ENCODE measurements at regions not wholly inside any gene's neighbourhood (a gene's known extent, or its start where the extent isn't known, plus 50 kb on each side); places are given as distances from the start of the nearest gene placed in this dataset. TPM values are rescaled to one million over a fixed set of nuclear protein-coding genes. Genes with fewer than 3 reads are reported as not detected.

DNA sequence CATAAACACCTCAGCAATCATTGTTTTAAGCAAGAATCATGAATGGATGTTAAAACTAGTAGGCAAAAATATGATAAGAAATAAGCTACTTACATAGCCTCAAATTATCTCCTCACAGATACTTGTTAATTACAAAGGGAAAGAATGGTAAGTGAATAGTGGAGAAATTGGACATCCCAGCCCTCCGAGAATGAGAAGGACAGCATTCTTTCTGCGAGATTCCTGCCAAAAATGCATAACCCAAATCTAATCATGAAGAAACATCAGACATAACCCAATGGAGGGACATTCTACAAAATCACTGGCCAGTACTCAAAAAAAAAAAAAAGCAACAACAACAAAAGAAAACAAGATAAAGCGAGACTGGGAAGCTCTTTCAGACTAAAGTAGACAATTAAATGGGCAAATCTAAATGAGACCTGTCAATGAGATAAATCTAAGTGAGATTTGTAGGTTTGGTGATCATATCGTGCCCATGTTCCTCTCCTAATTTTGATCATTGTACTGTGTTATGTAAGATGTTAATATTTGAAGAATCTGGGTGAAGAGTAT lies 57.9 kb upstream of the GLI2 start:
- no peak for DNase-seq (ENCODE audit: low spot score in 2 of 2)
- no peak for FAIRE-seq

DNA sequence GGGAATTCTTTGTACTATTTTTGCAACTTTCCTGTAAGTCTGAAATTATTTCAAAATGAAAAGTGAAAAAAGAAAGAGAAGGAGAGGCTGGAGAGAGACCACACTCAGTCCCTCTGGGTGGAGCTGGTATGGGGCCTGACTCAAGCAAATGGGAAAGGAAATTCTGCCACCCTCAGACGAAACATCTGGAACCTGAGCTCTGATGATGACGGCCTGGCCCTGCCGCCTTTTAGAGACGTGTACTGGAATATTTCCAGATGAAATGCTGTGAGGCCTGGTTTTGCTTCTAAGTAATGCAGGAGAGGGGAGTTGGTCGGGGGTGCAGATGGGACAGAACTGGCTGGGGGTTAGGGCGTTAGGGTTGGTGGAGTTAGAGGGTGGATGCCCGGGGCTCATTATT lies 57.4 kb upstream of the GLI2 start:
- FAIRE-seq = no peak
- no peak for DNase-seq (ENCODE audit: low spot score in 2 of 2)

DNA sequence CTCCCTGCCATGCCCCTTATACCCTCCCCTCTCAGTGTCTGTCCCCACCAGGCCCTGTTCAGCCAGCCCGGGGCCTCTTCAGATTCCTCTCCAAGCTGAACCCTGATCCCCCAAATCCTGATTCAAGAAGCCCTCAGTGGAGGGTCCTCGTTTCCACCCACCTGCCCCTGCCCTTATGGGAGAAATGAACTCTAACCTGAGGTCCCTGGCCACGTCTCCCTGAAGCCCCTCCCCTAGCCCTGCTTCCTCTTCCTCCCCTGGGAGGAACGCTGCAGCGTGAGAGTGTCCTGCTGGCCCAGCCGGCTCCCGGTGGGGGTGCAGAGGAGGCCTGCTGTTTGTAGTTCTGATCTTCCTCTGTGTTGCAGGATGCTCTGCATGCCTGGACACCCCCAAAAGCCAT lies 56.7 kb upstream of the GLI2 start:
- no peak for FAIRE-seq
- no peak for DNase-seq (ENCODE audit: low spot score in 2 of 2)

DNA sequence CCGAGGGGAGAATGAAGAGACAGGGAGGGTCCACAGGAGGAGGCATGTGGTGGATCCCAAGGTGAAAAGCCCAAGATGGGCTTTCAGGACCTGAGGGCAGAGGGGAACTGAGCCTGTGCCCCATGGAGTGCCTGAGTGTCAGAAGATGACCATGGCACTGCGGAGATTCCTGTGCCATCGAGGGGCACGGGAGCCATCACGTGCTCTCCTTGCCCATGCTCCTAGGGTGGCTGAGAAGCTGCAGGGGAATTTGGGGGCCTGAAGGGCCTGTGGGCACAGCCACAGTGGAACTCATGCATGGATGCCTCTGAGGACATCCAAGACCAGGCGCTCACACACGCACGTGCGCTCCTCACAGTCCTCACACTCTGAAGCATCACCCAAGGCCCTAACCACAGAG lies 56.1 kb upstream of the GLI2 start:
- FAIRE-seq (no peak), DNase-seq (ENCODE audit: low spot score in 2 of 2) (no peak)

DNA sequence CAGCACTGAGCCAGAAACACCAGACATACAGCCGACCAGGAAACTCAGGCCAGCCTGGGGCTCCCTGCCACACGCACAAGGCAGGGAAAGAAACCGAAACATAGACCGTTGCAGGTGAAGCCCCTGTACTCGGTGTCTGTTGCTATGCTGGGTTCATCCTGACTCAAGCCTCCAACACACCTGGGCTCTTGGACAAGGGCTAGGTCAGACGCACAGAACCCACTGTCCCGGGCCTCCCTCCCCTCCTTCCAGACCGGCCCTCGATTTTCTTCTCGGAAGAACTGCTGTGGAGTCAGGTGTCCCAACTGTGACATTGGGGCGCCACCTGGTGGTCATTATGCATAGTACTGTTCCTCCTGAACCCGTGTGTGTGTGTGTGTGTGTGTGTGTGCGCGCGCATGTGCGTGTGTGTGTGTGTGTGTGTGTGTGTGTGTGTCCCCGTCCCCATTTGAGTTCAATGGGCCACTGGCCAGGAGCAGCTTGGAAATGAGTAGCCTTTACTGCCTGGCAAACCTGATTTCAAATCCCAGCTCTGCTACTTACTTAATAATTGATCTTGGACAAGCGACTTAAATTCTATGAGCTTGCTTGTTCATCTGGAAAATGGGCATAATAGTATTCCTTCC lies 55.4 kb upstream of the GLI2 start:
- FAIRE-seq (no peak), DNase-seq (ENCODE audit: low spot score in 2 of 2) (peak; percentile 72 to 84)

DNA sequence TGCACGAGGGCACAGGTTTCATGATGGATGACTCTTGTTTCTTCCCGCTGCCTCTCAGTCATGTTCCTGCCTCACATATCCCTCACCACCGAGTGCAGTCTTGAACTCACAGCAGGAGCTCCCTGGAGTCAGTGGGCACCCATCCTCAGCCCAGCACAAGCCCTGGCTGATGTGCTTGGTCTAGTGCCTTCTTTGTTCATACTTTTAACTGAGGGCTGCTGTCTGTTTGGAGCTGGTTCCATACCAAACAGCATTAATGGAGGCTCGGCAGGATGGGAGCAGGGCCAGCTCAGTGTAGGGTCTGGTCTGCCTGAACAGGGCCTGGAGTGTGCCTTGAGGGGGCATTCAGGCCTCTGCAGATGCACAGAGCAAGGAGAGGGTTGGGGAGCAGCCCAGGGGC lies 54.5 kb upstream of the GLI2 start:
- DNase-seq (ENCODE audit: low spot score in 2 of 2) = no peak

DNA sequence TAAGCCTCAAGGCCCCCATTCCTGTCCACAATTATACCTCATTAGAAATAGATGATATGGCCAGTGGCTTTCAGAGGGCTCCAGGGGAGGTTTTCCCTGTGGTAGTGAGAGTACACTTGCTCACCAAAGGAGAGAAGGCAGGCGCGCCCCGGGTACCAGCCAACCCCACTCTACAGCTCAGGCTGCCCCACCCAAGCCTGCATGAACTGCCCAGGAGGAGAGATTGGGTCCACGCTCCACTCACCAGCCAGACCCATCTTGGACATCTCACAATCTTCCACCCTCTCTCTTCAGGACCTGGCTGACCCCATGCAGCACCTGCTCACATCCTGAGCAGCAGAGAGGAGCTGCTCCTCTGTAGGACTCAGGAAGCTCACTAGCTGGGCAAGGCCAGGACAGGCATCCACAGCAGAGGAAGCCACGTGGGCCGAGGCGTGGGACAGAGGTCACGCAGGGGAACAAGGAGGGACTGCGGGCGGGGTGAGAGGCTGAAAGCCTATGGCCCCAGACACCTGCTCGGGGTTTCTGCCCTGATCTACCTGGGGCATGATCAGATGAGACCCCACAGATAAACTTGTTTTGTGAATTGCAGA lies 53.9 kb upstream of the GLI2 start:
- FAIRE-seq = no peak
- no peak for DNase-seq (ENCODE audit: low spot score in 2 of 2)

More for the DNA sequence above, 54.5 kb upstream of the GLI2 start:
- no peak for FAIRE-seq

DNA sequence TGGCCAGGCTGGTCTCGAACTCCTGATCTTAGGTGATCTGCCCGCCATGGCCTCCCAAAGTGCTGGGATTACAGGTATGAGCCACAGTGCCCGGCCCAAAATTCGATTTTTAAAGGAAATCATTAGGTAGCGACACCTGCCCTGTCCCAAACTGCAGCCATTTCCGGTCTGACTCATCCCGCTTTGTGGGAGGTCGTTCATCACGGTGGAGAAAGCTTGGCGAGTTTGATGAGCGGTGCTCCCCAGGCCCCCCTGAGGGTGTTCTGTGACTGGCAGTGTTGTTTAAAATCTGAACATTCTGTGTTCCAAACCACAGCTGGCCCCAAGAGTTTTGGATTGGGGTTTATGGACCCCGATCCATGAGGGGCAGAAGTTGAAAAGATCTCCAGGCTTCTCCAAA lies 53.0 kb upstream of the GLI2 start:
- DNase-seq (ENCODE audit: low spot score in 2 of 2) (no peak), FAIRE-seq (no peak)

DNA sequence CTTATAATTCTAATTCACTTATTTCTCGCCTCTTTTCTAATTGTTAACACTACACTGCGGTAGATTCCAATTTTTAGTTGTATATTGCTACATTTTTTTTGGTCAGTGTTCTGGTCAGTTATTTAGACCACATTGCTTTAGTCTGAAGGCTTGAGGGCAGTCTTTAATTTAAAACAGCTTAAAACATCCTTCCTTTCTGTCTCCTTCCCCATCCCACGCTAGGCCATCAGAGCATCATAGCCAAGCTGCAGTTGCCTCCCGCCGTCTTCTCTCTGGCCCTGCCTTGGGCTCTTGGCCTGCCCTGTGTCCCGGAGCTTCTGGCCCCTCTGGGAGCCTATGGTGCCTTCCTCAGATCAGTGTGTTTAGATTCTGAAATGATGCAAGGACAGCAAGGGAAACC lies 52.6 kb upstream of the GLI2 start:
- FAIRE-seq (no peak), DNase-seq (ENCODE audit: low spot score in 2 of 2) (no peak)

DNA sequence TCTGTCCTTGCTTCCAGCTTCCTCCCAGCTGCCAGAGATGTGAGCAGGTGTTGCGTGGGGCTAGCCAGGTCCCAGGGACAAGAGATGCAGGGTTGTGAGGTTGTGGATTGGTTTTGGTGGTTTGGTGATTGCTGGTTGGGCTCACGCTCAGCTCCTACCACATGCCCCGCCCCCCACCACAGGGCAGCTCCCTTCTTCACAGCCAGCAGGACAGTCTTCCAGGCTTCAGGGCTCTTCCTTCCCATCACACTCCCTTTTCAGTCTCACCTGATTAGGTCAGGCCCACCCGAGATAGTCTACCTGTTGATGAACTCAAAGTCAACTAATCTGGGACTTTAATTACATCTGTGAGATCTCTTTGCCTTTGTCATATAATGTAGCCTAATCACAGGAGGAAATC lies 52.0 kb upstream of the GLI2 start:
- FAIRE-seq = no peak
- DNase-seq (ENCODE audit: low spot score in 2 of 2) = no peak

DNA sequence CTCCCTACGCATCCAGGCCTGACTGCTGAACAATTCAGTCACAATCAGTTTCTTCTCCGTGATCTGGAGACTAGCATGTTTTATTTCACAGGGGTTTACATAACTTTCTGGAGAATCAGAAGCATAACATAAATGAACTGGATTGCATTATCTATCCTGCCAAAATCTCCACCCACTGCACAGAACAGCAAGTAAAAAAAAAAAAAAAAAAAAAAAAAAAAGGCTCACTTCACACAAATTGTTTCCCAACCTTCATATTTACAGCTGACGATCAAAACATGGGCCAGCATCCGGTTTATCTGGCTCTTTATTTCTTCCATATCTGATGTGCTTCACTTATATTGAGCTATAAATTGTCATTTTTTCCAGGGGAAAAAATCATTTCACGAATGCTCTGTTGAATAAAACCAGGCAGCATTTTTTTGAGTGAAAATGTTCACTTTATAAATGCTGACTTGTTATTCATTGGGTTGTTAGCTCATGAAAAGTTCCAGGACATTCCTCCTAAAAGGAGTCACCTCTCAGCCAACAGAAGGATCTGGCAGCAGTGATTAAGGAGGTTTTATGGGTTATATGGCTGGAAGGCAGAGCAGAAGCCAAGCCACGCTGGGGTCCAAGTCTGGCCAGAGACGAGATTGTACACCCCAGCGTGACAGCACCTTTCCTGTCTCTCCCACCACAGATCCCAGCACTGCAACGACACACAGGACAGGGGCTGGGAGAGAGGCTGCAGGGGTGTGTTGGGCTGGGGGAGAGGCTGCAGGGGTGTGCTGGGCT lies 51.2 kb upstream of the GLI2 start:
- FAIRE-seq (no peak), DNase-seq (ENCODE audit: low spot score in 2 of 2) (no peak)

DNA sequence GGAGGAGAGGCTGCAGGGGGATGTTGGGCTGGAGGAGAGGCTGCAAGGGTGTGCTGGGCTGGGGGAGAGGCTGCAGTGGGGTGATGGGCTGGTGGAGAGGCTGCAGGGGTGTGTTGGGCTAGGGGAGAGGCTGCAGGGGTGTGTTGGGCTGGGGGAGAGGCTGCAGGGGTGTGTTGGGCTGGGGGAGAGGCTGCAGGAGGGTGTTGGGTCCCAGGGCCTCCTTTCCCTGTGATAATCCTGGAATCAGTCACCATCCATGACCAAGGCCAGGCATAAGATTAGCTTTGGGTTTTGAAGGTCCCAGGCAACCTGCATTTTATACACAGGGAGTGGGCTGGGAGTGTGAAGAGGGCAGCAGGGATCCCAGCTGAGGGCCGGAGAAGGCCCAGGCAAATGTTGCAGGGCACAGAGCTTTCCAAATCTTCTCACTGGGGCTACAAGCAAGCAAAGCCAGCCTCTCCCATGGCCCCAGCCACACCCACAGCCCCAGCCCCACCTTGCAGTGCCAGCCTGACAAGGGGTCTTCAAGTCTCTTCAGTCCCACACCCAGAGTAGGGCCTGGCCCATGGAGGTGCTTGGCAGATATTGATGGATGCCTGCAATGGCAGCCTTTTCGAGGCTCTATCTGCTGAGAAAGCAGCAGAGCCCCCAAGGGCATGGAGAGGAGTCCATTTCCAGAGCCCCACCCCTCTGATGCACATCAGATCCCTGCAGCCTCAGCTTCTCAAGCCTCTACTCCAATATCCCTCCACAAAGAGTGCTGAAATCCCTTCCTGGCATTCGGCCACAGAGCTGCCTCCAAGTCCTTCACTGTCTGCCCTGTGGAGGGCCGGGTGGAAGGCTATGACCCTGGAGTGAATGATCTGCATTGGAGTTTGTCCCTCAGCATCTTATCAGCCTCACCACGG lies 50.3 kb upstream of the GLI2 start:
- no peak for FAIRE-seq

More for the DNA sequence above, 50.3 kb upstream of the GLI2 start:
- no peak for DNase-seq (ENCODE audit: low spot score in 2 of 2)

Small RNA genes in the stretch of these regions (small RNA-seq; reads per million reads assigned to genes)
- not detected for gene RF00019

All from frontal cortex (tissue), 4 donors.